DOHH2 (cell line): ENCODE measurements at regions not wholly inside any gene's neighbourhood (a gene's known extent, or its start where the extent isn't known, plus 50 kb on each side); places are given as distances from the start of the nearest gene placed in this dataset.

ENCODE experiments used
- H3F3A ChIP-seq: fragments of 200-600 bp; sonication (generic), shearing (Covaris generic); 2 replicates; pipeline ENCODE4 v1.6.0; 2016; ENCODE audit warnings: antibody characterized with exemption, mild to moderate bottlenecking; ENCODE audit not compliant: control insufficient read depth, insufficient read depth
- H3K27ac ChIP-seq: fragments of 200-600 bp; sonication (generic); 2 replicates; pipeline ENCODE4 v1.5.1; 2014; ENCODE audit warnings: low read depth, mild to moderate bottlenecking, low read length, moderate library complexity
- H3K27me3 ChIP-seq: fragments of 200-600 bp; sonication (generic); 2 replicates; pipeline ENCODE4 v1.6.1; 2014; ENCODE audit warnings: mild to moderate bottlenecking, low read length, mixed read lengths; ENCODE audit not compliant: control insufficient read depth
- H3K36me3 ChIP-seq: fragments of 200-600 bp; sonication (generic); 2 replicates; pipeline ENCODE4 v1.6.1; 2014; ENCODE audit warnings: mild to moderate bottlenecking, low read length, moderate library complexity, mixed read lengths; ENCODE audit not compliant: control insufficient read depth
- H3K4me1 ChIP-seq: fragments of 200-600 bp; sonication (generic); 2 replicates; pipeline ENCODE4 v1.6.1; 2014; ENCODE audit warnings: mild to moderate bottlenecking, low read length, mixed read lengths; ENCODE audit not compliant: control insufficient read depth
- H3K4me2 ChIP-seq: fragments of 200-600 bp; sonication (generic); 2 replicates; pipeline ENCODE4 v1.6.0; 2014; ENCODE audit warnings: mild to moderate bottlenecking, low read length, moderate library complexity
- H3K4me3 ChIP-seq: fragments of 200-600 bp; sonication (generic); 2 replicates; pipeline ENCODE4 v1.5.1; 2014; ENCODE audit warnings: mild to moderate bottlenecking, low read length, mixed read lengths
- H3K79me2 ChIP-seq: fragments of 200-600 bp; sonication (generic); 2 replicates; pipeline ENCODE4 v1.6.1; 2014; ENCODE audit warnings: mild to moderate bottlenecking, low read length, mixed read lengths; ENCODE audit not compliant: control insufficient read depth
- H3K9me2 ChIP-seq: fragments of 200-600 bp; sonication (generic); replicated peaks from 2 replicates; pipeline ENCODE4 v1.6.1; 2014; ENCODE audit warnings: mild to moderate bottlenecking, low read length, mixed read lengths; ENCODE audit not compliant: control insufficient read depth
- H3K9me3 ChIP-seq: fragments of 200-600 bp; sonication (generic); 2 replicates; pipeline ENCODE4 v1.6.1; 2014; ENCODE audit warnings: antibody characterized with exemption, low read length, mixed read lengths; ENCODE audit not compliant: control insufficient read depth, insufficient read depth
- H4K20me1 ChIP-seq: fragments of 200-600 bp; sonication (generic); 2 replicates; pipeline ENCODE4 v1.6.0; 2014; ENCODE audit warnings: low read depth, mild to moderate bottlenecking, antibody characterized with exemption, low read length, moderate library complexity; ENCODE audit not compliant: control insufficient read depth, insufficient read depth
- EZH2phosphoT487 ChIP-seq: fragments of 200-600 bp; sonication (generic); IDR thresholded peaks from 2 replicates; pipeline ENCODE4 v1.6.1; 2017; ENCODE audit warnings: borderline replicate concordance, mild to moderate bottlenecking, antibody characterized with exemption, low read length, moderate library complexity, mixed read lengths
- TF ChIP-seq, protein P1 (sequence below): fragments of 200-600 bp; sonication (generic); IDR thresholded peaks from one replicate; pipeline ENCODE4 v1.5.1; 2014; ENCODE audit warnings: antibody characterized with exemption, mild to moderate bottlenecking, low read depth, low read length; ENCODE audit not compliant: poor library complexity, severe bottlenecking

DNA sequence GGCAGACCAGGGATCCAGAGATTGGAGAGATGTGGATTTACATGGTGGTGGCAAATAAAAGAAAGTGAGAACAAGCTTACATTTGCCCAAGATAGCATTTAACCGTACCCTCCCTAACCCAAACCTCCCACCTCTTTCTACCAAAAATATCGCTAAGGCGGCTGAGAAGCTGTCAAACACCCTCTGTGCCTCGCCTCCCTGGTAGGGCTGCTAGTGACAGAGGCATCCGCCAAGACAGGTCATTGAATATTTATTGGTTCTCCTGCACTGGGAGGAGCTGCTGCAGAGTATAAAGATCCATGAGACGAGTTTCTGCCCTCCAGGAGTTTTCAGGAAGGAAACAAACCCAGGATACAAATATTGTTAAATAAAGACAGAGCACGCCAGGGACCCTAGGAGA is 107.3 kb upstream of the TMC3 start:
- no peaks in the 10 kb centered on the region for H3F3A ChIP-seq
- no peaks in the 10 kb centered on the region for H3K27me3 ChIP-seq
- H3K4me1 ChIP-seq = peaks cover 10% of the 10 kb centered on the region
- H4K20me1 ChIP-seq = no peaks in the 10 kb centered on the region
- no peak overlapping the region for H3K4me2 ChIP-seq
- H3K36me3 ChIP-seq = no peaks in the 10 kb centered on the region
- no peak overlapping the region for H3K4me3 ChIP-seq
- no peaks in the 10 kb centered on the region for H3K9me2 ChIP-seq
- no peak overlapping the region for H3K27ac ChIP-seq
- no peaks in the 10 kb centered on the region for H3K79me2 ChIP-seq
- no peaks in the 10 kb centered on the region for H3K9me3 ChIP-seq
- TF ChIP-seq, protein P1, sequence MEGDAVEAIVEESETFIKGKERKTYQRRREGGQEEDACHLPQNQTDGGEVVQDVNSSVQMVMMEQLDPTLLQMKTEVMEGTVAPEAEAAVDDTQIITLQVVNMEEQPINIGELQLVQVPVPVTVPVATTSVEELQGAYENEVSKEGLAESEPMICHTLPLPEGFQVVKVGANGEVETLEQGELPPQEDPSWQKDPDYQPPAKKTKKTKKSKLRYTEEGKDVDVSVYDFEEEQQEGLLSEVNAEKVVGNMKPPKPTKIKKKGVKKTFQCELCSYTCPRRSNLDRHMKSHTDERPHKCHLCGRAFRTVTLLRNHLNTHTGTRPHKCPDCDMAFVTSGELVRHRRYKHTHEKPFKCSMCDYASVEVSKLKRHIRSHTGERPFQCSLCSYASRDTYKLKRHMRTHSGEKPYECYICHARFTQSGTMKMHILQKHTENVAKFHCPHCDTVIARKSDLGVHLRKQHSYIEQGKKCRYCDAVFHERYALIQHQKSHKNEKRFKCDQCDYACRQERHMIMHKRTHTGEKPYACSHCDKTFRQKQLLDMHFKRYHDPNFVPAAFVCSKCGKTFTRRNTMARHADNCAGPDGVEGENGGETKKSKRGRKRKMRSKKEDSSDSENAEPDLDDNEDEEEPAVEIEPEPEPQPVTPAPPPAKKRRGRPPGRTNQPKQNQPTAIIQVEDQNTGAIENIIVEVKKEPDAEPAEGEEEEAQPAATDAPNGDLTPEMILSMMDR = no peak
- no peak for TF ChIP-seq EZH2phosphoT487

DNA sequence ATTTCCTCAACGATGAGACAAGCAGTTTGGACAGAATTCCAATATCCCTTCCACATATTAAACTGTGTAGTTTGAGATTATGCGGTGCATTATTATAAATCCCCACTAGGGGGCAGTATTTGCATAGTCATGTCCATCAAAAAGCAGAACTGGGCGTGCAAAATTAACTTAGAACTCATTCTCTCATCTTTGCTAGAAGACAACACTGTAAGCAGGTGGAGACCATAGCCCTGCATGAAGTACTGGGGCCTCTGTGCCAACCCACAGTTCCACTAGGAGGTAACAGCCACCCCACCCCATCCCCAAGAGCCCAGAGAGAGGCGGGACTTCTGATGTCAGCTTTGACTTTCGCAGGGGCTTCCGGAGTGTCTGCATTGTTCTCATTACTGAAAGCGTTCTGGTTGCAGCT is 106.6 kb upstream of the TMC3 start:
- H3K4me2 ChIP-seq = no peak overlapping the region

DNA sequence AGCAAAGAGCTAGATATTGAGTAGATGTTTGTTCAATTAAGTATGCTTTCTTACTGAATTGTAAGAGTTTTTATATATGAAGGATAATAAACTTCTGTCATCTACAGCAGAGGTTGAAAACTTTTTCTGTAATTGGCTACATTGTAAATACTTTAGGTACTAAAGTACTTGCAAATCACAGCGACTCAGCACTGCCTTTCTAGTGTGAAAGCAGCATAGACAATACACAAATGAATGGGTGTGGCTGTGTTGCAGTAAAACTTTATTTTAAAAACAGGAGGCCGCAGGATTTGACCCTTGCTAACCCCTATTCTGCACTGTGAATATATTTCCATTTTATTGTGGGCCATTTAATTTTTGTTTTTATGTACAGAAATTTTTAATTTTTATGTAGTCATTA is 104.3 kb upstream of the TMC3 start:
- Histone ChIP-seq H3K4me2 (no peak overlapping the region), H3K27me3 (no peaks in the 10 kb centered on the region), H3K79me2 (no peaks in the 10 kb centered on the region), H3K4me1 (peaks cover 10% of the 10 kb centered on the region), H3K4me3 (no peak overlapping the region), H3K36me3 (no peaks in the 10 kb centered on the region), H3K9me3 (no peaks in the 10 kb centered on the region), H4K20me1 (no peaks in the 10 kb centered on the region), H3F3A (no peaks in the 10 kb centered on the region), H3K9me2 (no peaks in the 10 kb centered on the region), H3K27ac (no peak overlapping the region)
- TF ChIP-seq, protein P1 = no peak
- no peak for TF ChIP-seq EZH2phosphoT487

More for the DNA sequence above, 106.6 kb upstream of the TMC3 start:
- Histone ChIP-seq H3K36me3 (no peaks in the 10 kb centered on the region), H3K9me2 (no peaks in the 10 kb centered on the region), H3F3A (no peaks in the 10 kb centered on the region), H3K4me3 (no peak overlapping the region), H3K4me1 (peaks cover 10% of the 10 kb centered on the region), H3K27ac (no peak overlapping the region), H3K79me2 (no peaks in the 10 kb centered on the region), H3K27me3 (no peaks in the 10 kb centered on the region), H3K9me3 (no peaks in the 10 kb centered on the region), H4K20me1 (no peaks in the 10 kb centered on the region)
- no peak for TF ChIP-seq EZH2phosphoT487
- TF ChIP-seq, protein P1 = peak; percentile 88
